Umbilical cord (tissue), 1 donor: ENCODE measurements at regions not wholly inside any gene's neighbourhood (a gene's known extent, or its start where the extent isn't known, plus 50 kb on each side); places are given as distances from the start of the nearest gene placed in this dataset.
"Not testable (repeated sequence)": the region's sequence is repeated elsewhere in the genome, so short reads cannot be mapped to it uniquely, and the experiment has no call there.

Experiments used
- DNase-seq: peaks from one replicate; pipeline ENCODE4 v3.0.0-alpha.2; 2015; ENCODE audit warnings: low spot score

DNA sequence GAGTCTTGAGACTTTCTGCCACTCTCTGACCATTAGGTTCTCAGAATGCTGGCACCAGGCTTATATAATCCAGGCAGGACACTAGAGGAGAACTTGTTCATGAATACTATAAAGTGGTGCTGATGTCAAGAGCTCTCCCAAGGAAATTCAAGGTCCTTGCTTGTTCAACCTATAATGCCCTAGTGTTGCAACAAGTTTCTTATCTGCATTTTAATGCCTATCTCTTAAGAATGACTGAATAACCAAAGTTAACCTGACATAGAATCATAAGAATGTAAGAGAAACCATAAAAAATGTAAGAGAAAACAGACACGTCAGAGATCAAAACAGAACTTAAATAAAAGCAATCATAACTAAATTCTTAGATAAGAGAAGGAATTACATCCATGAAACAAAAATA lies 640.8 kb upstream of the SGCD start:
- DNase-seq = peak; percentile 54

DNA sequence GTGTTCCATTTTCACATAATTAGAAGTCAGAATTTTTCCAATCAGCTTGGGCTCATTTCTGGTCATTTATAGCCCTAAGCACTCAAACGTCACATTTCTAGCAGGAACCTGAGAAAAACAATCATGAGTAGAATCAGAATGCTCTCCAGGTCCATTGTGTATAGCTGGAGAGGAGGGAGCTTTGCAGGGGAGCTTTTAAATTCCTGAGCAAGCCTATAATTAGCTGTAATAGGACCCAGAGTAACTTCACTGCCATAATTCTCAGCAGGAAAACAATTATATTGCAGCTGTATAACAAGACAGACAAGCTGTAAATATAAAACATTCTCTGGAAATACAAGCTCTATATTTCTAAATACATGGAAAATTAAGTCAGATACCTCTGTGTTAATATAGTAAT lies 637.6 kb upstream of the SGCD start:
- DNase-seq = no peak

DNA sequence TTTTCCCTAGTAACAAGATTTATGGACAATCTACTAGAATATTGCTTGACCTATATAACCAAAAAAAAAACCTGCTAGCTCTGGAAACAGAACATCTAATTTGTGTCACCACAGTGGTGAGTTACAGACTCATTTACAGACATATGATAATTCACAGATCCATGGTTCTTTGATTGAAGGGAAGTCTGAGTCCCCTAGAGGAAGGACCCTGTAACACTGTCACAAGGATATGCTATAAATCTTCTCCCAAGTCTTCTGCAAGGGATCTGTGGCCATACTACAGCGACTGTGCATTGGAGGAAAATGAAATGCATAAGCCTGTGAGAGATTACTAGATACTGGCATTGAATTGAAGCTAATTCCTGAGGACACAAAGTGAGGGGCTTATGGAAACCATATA lies 630.6 kb upstream of the SGCD start:
- DNase-seq = no peak

DNA sequence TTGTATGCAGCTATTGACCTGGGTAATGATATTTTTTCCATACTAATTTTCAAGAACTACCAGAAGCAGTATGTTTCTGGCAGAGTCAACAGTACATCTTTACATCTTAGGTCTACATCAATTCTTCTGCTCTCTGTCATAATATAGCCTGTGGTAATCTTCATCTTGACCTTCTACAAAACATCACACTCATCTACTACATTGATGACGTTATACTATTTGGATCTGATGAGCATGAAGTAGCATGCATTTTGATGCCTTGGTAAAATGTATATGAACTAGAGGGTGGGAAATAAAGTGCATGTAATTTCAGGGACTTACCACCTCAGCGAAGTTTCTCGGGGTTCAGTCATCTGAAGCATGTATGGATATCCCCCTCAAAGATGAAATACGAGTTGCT lies 629.7 kb upstream of the SGCD start:
- DNase-seq = no peak

DNA sequence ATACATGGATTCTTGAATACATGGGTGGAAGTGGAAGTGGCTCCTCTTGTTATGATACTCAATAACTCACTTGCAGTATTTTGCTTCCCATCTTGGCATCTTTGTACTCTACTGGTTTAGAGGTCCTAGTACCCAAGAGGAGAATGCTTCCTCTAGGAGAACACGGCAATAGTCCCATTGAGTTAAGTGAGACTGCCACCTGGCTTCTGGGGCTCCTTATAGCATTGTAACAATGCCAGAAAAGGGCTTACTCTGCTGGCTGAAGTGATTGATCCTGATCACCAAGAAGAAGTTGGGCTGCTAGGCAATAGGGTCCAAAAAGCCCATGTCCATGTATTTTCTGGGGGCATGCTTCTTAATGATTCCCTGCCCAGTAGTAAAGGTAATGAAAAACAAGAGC lies 627.6 kb upstream of the SGCD start:
- DNase-seq = no peak

DNA sequence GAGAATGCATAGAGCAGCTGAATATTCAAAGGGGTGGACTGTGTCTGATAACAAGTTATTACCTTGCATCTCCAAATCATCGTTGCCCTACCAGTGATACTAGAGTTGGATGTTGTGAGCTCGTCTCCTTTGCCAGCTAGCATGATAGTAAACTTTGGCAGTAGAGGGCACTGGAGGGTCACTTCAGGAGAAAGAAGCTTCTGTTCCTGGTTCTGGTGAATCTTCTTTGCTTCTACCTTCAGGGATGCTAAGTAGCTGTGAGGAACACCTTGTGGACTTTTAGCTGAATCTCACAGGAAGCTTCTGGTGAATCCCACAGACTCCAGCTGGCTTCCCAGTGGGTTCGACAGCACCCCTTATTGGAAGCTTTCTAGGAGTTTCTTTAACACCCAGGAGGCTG lies 626.6 kb upstream of the SGCD start:
- DNase-seq = no peak

DNA sequence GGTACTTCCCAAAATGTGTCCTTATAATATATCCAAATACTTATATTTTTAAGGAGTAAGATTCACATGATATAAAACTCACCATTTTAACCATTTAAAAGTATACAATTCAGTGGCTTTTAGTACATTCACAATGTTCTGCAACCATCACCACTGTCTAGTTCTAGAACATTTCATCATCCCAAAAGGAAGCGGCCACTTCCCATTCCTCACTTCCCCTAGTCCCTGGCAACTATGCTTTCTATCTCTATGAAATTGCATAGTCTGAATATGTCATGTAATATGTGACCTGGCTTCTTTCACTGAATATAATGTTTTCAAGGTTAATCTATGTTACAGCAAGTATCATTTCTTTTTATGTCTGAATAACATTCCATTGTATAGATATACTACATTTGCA lies 615.1 kb upstream of the SGCD start:
- DNase-seq = no peak

DNA sequence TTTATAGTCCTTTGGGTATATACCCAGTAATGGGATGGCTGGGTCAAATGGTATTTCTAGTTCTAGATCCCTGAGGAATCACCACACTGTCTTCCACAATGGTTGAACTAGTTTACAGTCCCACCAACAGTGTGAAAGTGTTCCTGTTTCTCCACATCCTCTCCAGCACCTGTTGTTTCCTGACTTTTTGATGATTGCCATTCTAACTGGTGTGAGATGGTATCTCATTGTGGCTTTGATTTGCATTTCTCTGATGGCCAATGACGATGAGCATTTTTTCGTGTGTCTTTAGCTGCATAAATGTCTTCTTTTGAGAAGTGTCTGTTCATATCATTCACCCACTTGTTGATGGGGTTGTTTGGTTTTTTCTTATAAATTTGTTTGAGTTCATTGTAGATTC lies 612.5 kb upstream of the SGCD start:
- not testable (repeated sequence) for DNase-seq

DNA sequence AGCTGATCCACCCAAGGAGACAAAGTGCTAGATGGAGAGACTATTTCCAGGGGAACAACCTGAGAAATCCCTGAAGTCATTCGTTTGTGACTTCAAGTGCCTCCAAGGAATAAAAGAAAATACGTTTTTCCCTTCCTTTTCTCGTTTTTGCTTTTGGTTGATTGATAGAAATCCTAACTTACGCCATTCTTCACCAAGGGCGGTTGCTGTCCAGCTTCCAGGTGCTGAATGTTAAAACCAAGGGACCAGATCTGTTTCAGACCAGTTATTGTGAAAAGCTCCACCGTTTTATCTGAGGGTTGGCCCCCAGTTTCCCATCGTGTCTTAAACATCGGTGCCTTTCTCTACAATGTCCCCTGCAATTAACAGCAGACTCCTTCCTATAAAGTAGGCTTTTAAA lies 600.7 kb upstream of the SGCD start:
- peak; percentile 57 for DNase-seq

DNA sequence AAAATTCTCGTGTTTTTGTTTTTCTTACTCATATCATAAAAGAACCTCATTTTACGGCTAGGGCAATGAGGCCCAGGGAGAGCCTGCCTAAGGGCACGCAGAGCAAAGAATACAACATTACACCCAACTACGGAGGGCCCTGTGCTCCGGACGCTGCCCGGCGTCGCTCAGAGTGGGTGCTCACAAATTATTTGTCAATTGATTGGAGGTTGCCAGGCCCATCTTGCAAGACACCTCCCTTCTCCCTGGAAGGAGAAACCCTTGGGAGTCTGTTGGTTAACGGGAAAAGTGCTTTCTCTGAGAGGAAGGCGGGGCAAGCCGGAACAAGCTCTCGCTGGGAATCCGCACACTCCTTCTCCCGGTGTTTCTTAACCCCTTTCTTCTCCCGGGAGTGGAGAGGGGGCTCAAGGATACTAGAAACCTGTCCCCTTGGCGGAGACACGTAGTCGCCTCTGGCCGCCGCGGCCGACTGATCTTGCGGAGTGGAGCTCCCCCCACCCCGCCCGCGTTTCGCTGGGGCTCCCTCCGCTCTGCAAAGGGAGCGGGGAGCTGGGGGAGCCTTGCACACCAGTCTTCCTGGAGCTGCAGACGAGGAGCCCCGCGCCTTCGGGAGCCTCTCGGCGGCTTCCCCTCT lies 599.3 kb upstream of the SGCD start:
- DNase-seq = peak; percentile 16

DNA sequence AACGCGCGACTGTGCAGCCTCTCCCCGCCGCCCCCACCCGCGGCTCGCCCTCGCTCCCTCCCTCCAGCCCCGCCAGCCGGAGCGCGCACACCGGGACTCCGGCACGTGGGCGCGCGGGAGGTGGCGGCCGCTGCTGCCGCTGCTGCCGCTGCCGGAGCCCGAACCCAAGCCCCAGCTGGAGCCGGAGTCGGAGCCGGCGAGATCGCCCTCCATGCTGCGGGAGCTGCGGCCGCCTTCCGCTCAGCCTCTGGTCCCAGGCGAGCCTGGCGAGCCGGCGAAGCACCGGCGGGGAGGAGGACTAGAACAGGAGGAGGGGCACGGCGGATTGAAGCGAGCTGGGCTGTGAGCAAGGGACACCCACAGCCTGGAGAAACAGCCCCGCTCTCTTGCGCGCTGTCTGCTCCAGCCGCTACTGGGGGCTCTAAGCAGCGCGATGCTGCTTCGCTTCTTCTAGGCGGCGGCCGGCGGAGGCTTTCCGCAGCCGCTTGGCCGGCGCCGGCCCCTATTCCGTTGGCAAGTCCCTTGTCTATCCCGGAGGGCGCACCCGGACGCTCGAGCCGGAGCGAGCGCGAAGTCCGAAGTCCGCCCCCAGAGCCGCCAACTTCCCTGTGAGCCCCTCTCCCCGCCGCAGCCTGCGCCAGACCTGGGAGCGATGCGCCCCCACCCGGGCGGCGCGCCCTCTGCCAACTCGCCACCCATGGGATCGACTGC lies 598.7 kb upstream of the SGCD start:
- peak; percentile 79 for DNase-seq

DNA sequence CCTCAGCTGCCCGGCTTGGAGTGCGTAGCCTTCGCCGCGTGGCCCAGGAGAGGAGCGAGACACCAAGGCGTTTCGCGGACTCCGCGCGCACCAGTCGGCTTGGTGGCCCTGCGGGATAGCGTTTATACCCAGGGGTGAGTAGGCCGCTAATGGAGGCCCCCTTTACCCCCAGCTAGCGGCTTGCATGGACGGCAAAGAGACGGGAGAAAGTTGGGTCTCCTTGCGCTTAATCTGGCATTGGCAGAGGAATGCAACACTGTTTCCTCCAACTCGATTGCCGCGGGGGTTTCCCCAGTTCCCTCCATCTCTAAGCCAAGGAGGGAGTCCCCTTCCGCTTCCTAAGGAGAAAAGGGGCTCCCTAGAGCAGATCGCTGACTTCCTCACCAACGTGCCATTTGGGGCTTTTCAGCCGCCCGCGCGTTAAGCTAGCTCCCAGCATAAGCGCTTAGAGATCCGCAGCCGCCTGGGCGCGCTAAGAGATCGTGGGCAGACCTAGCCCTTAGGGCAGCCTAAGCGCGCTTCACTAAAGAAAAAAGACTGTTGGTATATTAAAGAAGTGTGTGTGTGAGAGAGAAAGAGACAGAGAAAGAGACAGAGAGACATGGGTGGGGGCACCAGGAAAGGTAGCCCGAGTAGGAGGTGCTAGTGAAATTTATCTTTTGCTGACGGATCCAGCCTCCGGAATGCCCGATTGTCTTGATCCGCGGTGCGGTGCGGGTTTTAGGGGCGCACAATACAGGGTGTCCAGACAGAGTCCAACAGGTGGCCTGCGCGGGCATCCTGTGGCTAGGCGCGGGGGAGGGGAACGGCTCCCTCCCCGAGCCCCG lies 597.9 kb upstream of the SGCD start:
- DNase-seq = peak; percentile 48

DNA sequence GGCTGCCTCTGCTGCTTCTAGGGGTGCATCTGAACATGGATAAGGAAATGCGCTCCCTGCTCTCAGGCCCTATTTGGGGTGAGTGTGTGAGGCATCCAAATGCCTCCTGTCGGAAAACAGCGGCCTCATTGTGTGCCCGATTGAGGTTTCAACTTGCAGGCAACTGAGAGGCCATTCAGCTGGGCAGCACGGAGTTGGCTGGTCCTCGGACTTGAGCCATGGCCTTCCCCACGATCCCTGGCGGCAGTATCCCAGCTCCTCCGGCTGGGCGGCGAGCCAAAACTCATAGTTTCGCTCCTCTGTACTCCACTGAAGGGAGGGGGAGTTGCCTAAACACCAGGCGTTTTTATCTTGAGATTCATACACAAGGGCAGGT lies 597.3 kb upstream of the SGCD start:
- DNase-seq = peak; percentile 50

DNA sequence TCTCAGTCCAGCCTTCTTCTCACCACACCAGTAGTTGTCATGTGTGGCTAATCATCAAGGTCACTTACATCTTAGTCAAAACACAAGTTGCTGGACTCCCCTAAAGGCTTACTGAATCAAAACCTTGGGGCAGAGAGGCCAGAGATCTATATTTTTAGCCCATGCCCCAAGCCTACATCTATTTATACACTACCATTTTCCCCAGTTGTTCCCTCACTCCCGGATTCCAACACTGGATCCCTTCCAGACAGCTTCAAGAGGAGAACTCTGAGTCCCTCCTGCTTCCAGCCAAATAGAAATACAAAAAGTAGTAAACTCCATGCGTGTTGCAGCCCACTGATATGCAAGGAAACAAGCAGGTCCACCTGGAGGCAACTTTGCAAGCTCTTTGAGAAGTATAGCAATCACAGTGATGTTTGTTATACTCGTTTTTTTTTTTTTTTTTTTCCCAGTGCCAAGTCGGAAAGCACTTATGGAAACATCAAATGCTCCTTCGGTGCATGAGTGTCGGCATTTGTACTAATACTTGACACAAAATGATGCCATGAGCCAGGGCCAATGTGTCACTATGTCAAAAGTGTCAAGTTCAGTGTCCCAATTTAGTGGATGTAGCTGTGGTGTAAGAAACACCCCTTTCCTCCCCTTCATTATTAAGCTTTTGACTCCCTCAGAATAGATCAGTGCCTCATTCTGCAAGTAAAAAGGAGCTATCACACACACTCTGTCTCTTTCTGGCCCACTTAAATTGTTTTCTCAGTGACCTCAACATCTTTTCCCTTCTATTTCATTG lies 594.2 kb upstream of the SGCD start:
- DNase-seq = no peak

DNA sequence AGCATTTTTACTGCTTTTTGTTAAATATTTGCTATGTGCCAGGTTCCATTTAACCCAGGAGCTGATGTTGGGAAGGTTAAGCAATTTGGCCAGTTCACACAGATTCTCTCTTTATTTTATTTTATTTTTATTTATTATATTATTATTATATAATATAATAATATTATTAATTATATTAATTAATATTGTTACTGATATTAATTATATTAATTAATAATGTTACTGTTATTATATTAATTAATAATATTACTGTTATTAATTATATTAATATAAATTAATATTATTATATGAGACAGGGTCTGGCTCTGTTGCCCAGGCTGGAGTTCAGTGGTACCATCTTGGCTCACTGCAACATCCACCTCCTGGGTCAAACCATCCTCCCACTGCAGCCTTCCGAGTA lies 593.0 kb upstream of the SGCD start:
- no peak for DNase-seq

DNA sequence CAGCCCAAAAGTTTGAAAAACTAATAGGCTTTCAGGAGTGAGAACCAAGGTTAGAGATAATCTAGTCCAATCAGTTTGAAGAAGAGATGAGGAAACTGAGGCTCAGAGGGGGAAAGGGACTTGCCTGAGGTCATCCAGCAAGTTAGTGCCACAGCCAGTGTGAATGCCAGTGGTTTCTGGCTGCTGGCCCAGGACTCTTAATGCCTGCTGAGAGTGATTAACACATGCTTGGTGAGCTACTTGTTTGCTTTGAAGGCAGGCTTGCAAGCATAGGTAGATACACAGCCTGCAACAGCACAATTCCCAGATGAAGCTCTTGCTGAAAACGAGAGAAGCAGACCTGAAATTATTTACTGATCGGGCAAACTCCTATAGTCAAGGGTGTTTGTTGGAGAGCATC lies 591.6 kb upstream of the SGCD start:
- DNase-seq = no peak

DNA sequence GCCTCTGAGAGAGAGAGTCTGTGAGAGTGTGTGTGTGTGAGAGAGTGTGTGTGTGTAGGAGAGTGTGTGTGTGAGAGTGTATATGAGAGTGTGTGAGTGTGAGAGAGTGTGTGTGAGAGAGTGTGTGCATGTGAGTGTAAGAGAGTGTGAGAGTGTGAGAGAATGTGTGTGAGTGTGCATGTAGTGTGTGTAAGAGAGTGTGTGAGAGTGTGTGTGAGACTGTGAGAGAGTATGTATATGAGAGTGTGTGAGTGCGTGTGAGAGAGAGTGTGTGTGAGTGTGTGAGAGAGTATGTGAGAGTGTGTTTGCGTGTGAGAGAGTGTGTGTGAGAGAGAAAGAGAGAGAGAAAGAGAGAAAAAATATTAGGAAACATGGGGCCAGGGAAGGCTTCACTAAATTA lies 588.3 kb upstream of the SGCD start:
- DNase-seq = no peak

DNA sequence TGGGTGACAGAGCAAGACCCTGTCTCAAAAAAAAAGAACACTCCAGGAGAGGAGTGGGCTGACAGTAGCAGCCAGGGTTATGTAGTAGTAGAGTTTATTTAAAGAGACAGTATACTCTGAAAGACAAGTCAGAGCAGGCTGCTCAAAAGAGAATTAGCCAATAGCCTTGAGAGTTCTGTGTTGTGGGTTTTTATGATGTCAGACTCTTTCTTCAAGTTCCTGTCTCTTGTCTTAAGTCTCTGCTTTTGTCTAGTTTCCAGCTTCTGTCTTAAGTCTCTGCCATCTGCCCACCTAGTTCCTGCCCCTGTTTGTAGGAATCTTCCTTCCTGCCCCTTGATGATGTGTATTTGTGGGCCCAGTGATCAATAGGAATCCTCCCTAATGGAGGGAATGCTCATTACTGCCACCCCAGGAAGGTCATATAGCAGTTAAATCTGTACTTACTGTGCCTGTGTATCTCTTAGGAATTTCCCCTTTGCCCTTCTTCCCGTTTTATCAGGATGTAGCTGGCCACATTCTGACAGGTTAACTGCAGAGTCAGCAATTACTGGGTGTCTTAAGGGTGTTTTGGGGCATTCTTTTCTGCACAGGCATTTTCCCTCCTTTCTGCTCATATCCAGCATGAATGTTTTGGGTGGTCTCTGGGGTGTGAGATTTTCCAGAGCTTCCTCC lies 580.5 kb upstream of the SGCD start:
- no peak for DNase-seq

DNA sequence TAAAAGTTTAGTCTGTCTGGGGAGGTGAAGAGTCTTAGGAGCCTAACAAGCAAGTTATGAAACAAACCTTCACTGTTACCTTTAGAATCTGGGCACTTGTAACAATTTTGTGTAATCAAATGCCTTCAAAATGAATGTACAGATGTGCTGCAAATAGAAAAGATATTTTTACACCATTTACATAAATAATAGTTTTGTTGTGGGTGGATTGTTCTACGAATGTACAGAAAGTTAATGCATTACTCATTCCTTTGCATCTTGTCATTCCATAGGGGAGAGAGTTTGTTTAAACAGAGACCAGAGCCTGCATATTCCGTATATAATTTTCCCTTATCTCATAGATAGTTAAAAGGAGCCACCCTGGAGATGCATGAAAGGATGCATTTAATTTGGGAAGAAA lies 576.9 kb upstream of the SGCD start:
- no peak for DNase-seq

DNA sequence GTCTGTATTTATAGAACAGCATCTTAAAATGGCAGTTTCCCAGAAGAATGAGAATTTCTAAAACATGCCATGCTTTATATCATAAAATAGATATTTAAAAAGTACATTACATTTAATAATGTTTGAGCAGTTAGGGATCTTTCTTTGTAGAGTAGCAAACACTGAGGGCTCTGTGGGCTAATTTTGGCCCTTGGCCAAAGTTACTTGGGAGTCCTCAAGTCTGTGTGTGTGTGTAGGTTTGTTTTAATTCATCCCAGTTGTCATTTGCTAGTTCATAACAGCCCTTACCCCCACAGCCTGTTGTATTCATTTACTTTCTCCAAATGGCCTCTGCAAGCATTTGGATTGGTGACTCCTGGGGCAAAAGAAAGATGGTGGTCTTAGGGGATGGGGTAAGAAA lies 576.4 kb upstream of the SGCD start:
- no peak for DNase-seq

DNA sequence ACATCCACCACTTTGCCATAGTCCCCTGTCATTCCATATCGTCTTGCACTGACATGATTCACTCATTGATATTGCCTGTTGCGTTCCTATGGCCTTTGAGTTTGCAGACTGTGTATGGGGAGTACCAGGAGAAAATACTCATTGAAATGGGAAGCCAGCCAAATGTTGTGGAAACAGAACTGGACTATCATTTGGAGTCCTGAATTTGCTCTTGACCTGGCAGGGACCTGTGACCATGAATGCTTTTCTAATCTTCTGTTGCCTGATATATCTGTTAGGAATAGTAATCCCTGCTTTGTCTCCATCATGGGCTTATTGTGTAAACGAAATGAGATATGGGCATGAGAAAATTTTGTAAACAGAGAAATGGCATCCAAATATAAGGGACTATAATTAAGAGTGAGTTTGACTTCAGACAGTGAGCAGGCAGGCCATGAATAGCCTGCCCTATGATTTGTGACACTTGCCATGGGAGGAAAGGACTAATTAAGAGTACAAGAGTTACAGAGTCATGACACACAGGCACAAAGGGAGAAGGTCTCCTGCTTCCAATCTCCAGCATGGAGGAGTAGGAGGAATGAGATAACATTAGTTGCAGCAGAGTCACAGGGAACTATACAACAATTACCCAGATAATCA lies 572.9 kb upstream of the SGCD start:
- DNase-seq = no peak
